Transverse colon (tissue), 4 donors: ENCODE measurements at regions not wholly inside any gene's neighbourhood (a gene's known extent, or its start where the extent isn't known, plus 50 kb on each side); places are given as distances from the start of the nearest gene placed in this dataset.

Experiments used
- POLR2A ChIP-seq: fragments of 450-650 bp; IDR thresholded peaks from one replicate; pipeline ENCODE4 v1.6.1; 2016; ENCODE audit warnings: antibody characterized with exemption, mild to moderate bottlenecking, moderate library complexity
- POLR2AphosphoS5 ChIP-seq, 3 donors: sonication (generic); formaldehyde crosslinking; IDR thresholded peaks; one replicate each; pipeline ENCODE4 v1.6.1; 2016; ENCODE audit warnings: antibody characterized with exemption in 3 of 3
- TF ChIP-seq, protein P1 (sequence below), 5 experiments: fragments of 200-600 bp in 3 of 5; fragments of 450-650 bp in 2 of 5; sonication (generic) in 3 of 5; IDR thresholded peaks; 1 replicate in 2 of 5; 2 replicates in 3 of 5; pipeline ENCODE4 v1.5.1; 2016 to 2017; ENCODE audit warnings: antibody characterized with exemption in 5 of 5, inconsistent platforms in 3 of 5, mild to moderate bottlenecking in 2 of 5, moderate library complexity in 1 of 5

DNA sequence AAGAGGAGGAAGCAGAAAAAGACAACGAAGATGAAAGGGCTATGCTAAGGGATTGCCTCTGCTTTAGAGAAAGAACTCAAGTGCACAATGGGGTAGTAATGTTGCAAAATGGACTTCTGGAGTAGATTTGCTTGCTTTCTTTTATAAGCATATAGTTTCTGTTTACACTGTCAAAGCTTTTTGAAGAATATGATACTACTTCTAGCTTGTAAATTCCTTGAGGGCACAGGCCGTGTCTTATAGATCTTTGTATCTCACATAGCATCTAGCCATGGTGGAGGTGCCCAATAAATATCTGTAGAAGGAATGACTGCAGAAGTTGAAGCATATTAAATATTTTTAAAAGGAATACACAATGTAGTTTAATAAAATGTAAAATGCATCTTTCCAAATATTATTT, 147.8 kb upstream of the ZIC3 start:
- TF ChIP-seq, protein P1, sequence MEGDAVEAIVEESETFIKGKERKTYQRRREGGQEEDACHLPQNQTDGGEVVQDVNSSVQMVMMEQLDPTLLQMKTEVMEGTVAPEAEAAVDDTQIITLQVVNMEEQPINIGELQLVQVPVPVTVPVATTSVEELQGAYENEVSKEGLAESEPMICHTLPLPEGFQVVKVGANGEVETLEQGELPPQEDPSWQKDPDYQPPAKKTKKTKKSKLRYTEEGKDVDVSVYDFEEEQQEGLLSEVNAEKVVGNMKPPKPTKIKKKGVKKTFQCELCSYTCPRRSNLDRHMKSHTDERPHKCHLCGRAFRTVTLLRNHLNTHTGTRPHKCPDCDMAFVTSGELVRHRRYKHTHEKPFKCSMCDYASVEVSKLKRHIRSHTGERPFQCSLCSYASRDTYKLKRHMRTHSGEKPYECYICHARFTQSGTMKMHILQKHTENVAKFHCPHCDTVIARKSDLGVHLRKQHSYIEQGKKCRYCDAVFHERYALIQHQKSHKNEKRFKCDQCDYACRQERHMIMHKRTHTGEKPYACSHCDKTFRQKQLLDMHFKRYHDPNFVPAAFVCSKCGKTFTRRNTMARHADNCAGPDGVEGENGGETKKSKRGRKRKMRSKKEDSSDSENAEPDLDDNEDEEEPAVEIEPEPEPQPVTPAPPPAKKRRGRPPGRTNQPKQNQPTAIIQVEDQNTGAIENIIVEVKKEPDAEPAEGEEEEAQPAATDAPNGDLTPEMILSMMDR (IDR thresholded peaks at IDR 0.05): no peak
- no peak for TF ChIP-seq POLR2A
- no peak for TF ChIP-seq POLR2AphosphoS5 (IDR thresholded peaks at IDR 0.05)
